GM23338 (cell line): ENCODE measurements at regions not wholly inside any gene's neighbourhood (a gene's known extent, or its start where the extent isn't known, plus 50 kb on each side); places are given as distances from the start of the nearest gene placed in this dataset.

Experiments
- CREB1 ChIP-seq: fragments of 250-450 bp; sonication (Bioruptor Pico); IDR thresholded peaks from 2 replicates; pipeline ENCODE4 v1.5.0; 2020; ENCODE audit warnings: low read depth, mild to moderate bottlenecking, moderate library complexity
- CTCF ChIP-seq, 2 experiments: fragments of 200-600 bp in 1 of 2; sonication (generic) in 1 of 2; conservative IDR thresholded peaks; 2 replicates each; pipeline versions ENCODE4 v1.5.1 to v1.6.1; 2016 to 2017; ENCODE audit warnings: antibody characterized with exemption in 2 of 2, low read depth in 2 of 2, mild to moderate bottlenecking in 2 of 2, moderate library complexity in 1 of 2
- ETS1 ChIP-seq: IDR thresholded peaks from 2 replicates; pipeline ENCODE4 v1.6.1; 2016; ENCODE audit warnings: antibody characterized with exemption
- EZH2 ChIP-seq: fragments of 200-600 bp; sonication (generic); IDR thresholded peaks from one replicate; pipeline ENCODE4 v1.8.0; 2017; ENCODE audit warnings: antibody characterized with exemption, mild to moderate bottlenecking, low read depth; ENCODE audit not compliant: unreplicated experiment
- EZH2phosphoT487 ChIP-seq: fragments of 200-600 bp; sonication (generic); IDR thresholded peaks from one replicate; pipeline ENCODE4 v1.8.1; 2018; ENCODE audit warnings: antibody characterized with exemption; ENCODE audit not compliant: unreplicated experiment
- JUNB ChIP-seq: IDR thresholded peaks from one replicate; pipeline ENCODE4 v1.6.1; 2016; ENCODE audit warnings: antibody characterized with exemption; ENCODE audit not compliant: unreplicated experiment
- NANOG ChIP-seq: IDR thresholded peaks from 2 replicates; pipeline ENCODE4 v1.6.1; 2016; ENCODE audit warnings: antibody characterized with exemption, borderline replicate concordance
- POLR2AphosphoS5 ChIP-seq: IDR thresholded peaks from 2 replicates; pipeline ENCODE4 v1.6.1; 2016; ENCODE audit warnings: antibody characterized with exemption, low read depth
- REST ChIP-seq: IDR thresholded peaks from one replicate; pipeline ENCODE4 v1.6.1; 2018; ENCODE audit warnings: antibody characterized with exemption; ENCODE audit not compliant: unreplicated experiment
- STAT1 ChIP-seq: IDR thresholded peaks from one replicate; pipeline ENCODE4 v1.6.1; 2016; ENCODE audit warnings: antibody characterized with exemption; ENCODE audit not compliant: unreplicated experiment
- ZNF114 ChIP-seq: fragments of 250-450 bp; sonication (Bioruptor Pico); IDR thresholded peaks from 2 replicates; pipeline ENCODE4 v1.5.0; 2020; ENCODE audit warnings: mild to moderate bottlenecking, moderate library complexity
- ZNF331 ChIP-seq: fragments of 250-450 bp; sonication (Bioruptor Pico); IDR thresholded peaks from 2 replicates; pipeline ENCODE4 v1.5.0; 2020; ENCODE audit warnings: low read depth, mild to moderate bottlenecking, moderate library complexity
- ZNF462 ChIP-seq: fragments of 250-450 bp; sonication (Bioruptor Pico); IDR thresholded peaks from 2 replicates; pipeline ENCODE4 v1.5.0; 2020; ENCODE audit warnings: mild to moderate bottlenecking, moderate library complexity

- TF ChIP-seq EZH2 (no peak), CTCF (conservative IDR thresholded peaks at IDR 0.05; ENCODE audit: low read depth in 2 of 2) (no peak), STAT1 (no peak), POLR2AphosphoS5 (no peak), REST (no peak), EZH2phosphoT487 (no peak), CREB1 (CRISPR knock-in tag) (no peak), JUNB (no peak), ZNF114 (no peak), ETS1 (no peak), NANOG (no peak), ZNF331 (CRISPR knock-in tag) (no peak), ZNF462 (no peak)
Measured at GRCh38 chr2:221064880-221065279, 507.2 kb downstream of the EPHA4 start.
